AG10803 (cell line): ENCODE measurements at regions not wholly inside any gene's neighbourhood (a gene's known extent, or its start where the extent isn't known, plus 50 kb on each side); places are given as distances from the start of the nearest gene placed in this dataset.

ENCODE experiments used
- DNase-seq: peaks from one replicate; pipeline ENCODE4 v3.0.0; 2010; ENCODE audit warnings: low read depth
- H3K4me3 ChIP-seq: 2 replicates; pipeline ENCODE4 v1.5.1; 2011; ENCODE audit warnings: mild to moderate bottlenecking, low read length, control low read depth
- CTCF ChIP-seq: conservative IDR thresholded peaks from 2 replicates; pipeline ENCODE4 v1.5.1; 2011; ENCODE audit warnings: mild to moderate bottlenecking, low read length, control low read depth, inconsistent platforms

GRCh38 chr17:64773836-64774761, 112.0 kb upstream of the SMURF2 start:
- no peak overlapping the region for H3K4me3 ChIP-seq
- TF ChIP-seq CTCF = peak; percentile 51
- peak; percentile 50 for DNase-seq

- H3K4me3 ChIP-seq = no peak overlapping the region
- TF ChIP-seq CTCF = no peak
- no peak for DNase-seq
These were observed 111.3 kb upstream of the SMURF2 start for GRCh38 chr17:64773386-64773835.

- no peak for TF ChIP-seq CTCF
- H3K4me3 ChIP-seq = no peak overlapping the region
- no peak for DNase-seq
These were observed 110.8 kb upstream of the SMURF2 start for GRCh38 chr17:64772845-64773299.

GRCh38 chr17:64771980-64772844, 110.1 kb upstream of the SMURF2 start:
- no peak for DNase-seq
- no peak overlapping the region for H3K4me3 ChIP-seq
- no peak for TF ChIP-seq CTCF

- DNase-seq = no peak
- TF ChIP-seq CTCF = no peak
- H3K4me3 ChIP-seq = no peak overlapping the region
These were observed 107.6 kb upstream of the SMURF2 start for GRCh38 chr17:64769712-64770111.

- H3K4me3 ChIP-seq = no peak overlapping the region
- TF ChIP-seq CTCF = no peak
- DNase-seq = no peak
These were observed 105.3 kb upstream of the SMURF2 start for GRCh38 chr17:64767269-64767997.
